Activated CD4-positive, alpha-beta T cell treated with anti-CD3 and anti-CD28 coated beads, Interleukin-2, amount 50 U/mL, for 48 hours (primary cell): ENCODE measurements at regions not wholly inside any gene's neighbourhood (a gene's known extent, or its start where the extent isn't known, plus 50 kb on each side); places are given as distances from the start of the nearest gene placed in this dataset.

Experiments used
- DNase-seq, 2 experiments: peaks; one replicate each; pipeline ENCODE4 v3.0.0-alpha.2; 2020

GRCh38 chr2:128783193-128783671 is 464.6 kb upstream of the HS6ST1 start:
- no peak for DNase-seq

- DNase-seq, result no peak
Measured at GRCh38 chr2:128783896-128784295, 465.2 kb upstream of the HS6ST1 start.

DNA sequence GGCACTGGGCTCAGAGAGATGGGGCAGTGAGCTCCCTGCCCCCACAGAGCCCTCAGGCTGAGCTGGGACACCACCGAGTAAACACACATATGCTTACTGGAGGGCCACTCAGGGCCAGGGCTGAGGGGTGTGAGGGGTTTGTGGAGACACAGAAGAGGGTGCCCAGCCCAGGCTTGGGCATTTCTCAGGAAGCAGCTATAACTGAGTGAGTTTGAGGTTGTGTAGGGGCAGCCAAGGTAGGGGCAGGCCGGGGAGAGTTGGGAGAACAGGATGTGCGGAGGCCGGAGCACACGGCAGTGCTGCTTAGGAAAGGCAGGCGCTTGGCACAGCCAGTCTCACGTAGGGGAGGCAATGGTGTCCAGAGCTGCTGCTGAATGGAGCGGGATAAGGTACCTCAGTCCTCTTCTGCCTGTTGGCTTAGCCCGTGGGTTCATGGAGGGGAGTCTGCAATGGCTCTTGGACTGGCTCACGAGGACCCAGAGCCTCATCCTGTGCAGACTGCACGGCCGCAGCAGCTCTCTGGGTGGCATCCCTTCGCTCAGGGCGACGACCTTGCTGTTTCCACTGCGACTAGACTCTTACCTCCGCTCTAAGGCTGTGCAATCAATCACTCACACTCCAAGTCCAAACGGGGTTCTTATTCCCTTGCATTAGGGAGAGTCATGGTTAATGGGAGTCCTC is 466.1 kb upstream of the HS6ST1 start:
- DNase-seq, result no peak

- no peak for DNase-seq
Measured at GRCh38 chr2:128786316-128786715, 467.6 kb upstream of the HS6ST1 start.

DNA sequence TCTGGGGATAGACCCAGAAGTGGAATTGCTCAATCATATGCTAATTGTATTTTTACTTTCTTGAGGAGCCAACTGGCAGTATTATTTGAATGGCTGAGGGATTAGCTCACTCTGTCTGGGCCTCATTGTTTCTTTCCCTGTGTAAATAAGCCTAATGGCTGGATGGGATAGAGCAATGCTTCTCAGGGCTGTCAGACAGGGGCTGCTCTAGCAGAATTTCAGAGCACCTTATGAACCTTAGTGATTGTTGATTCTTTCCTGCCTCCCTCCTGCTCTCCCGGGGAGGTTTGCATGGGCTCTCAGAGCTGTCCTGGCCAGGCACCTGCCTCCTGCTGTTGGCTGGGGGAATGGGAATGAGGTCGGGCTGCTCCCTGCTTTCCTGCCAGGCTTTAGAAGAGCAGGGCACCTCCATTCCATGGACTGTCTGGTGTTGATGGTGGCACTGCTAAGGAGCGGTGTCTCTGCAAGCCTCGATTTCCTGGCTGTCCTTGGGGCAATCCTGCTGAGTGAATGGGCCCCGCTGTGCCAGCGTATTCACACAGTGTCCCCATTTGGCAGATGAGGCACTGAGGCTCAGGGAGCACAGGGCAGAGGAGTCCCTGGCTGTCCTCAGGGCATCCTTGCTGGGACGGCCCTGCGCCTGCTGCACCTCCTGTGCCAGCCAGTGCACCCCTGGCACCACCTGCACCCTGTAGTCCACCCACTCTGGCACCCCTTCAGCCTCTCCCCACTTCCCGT is 468.2 kb upstream of the HS6ST1 start:
- no peak for DNase-seq

DNA sequence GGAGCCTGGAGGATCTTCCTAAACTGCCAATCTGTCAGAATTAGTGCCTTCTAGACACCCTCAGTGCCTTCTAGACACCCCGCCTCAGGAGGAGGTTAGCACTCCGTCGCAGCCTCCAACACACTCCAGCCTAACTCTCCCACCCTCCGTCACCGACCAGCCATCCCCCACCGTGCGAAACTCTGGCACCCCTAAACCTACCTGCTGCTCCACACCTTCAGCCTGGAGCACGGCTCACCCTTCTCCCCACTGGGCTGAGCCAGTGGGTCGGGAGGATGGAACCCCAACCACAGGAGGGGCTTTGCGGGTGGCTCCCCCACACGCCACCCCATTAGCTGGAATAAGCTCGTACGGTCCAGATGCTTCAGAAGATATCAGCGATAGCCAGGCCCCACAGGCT is 468.9 kb upstream of the HS6ST1 start:
- no peak for DNase-seq

DNA sequence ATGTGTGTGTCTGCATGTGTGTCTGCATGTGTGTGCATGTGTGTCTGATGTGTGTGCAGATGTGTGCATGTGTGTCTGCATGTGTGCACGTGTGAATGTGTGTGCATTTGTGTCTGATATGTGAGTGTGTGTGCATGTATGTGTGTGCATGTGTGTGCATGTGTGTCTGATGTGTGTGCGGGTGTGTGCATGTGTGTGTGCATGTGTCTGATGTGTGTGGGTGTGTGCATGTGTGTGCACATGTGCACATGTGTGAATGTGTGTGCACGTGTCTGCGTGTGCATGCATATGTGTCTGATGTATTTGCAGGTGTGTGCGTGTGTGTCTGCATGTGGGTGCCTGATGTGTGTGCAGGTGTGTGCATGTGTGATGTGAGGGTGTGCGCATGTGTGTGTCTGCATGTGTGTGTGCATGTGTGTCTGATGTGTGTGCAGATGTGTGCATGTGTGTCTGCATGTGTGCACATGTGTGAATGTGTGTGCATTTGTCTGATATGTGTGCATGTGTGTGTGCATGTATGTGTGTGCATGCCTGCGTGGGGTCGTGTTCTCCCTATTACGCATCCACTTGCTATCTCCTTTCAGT is 470.1 kb upstream of the HS6ST1 start:
- DNase-seq, result no peak

DNA sequence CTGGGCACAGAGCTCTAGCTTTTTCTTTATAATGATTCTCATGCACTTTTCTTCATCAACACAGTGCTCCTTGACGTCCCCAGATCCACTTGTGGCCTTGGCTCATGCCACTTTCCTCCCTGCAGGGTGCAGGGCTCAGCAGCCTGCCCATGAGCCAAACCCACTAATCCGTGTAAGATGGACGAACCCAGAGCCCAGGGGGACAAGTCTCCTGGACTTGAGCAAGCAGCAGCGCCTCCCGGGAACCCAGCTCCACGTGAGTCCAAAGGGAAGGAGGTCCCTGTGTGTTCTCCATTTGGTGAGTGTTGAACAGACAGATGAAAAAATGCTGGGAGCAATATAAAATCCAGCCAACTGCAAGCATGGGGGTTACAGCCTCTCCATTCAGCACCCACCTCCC is 470.6 kb upstream of the HS6ST1 start:
- no peak for DNase-seq

DNA sequence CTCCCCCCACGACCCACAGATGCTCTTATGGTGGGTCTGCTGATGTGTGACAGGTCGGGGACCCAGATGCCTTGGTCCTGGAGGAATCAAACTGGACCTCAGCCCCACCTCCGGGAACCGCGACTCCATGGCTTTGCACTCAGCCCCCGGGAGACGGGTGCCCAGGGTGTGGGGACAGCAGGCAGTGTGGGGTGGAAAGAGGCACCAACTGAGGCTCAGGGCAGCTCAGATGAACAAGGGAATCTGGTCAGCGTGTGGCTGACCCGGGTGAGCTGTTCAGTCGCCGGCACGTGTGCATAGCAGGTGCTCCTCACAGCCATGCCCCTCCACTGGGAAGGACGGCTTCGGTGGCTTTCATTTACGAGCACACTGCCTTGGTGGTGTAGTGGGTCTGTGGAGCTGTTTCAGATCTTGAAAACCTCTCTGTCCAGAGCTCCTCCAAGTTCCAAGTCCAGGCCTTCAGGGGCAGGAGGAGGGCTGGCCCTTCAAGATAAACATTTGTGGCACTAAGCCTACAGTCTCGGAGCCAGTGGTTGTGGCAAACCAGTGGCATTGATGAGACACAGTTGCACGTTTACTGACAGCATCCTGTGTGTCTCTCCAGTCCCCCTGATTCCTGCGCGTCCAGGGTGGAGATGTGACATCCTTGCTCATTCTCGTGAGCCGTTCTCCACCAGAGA is 471.2 kb upstream of the HS6ST1 start:
- no peak for DNase-seq

DNA sequence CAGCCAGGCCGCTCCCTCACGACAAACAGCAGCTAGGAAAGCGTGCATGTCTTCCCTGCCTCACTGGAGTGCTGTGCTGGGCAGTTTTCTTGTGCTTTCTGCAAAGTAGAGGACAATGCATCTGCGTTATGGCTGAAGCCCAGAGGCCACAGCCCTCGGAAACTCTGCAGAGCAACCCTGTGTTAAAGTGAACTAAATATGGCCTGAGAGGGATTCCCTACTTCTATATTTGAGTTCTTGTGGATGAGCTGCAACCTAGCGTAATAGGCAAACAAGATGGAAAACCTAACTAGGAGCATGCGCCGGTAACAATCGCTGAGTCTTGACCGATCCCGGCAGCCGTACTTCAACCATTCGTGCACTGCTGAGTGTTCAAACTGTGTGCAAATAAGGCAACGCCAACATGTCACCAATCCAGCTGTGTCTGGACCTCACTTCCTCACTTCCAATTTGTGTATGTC is 471.9 kb upstream of the HS6ST1 start:
- no peak for DNase-seq

- DNase-seq, result no peak
Measured at GRCh38 chr2:128791120-128791984, 472.7 kb upstream of the HS6ST1 start.

DNA sequence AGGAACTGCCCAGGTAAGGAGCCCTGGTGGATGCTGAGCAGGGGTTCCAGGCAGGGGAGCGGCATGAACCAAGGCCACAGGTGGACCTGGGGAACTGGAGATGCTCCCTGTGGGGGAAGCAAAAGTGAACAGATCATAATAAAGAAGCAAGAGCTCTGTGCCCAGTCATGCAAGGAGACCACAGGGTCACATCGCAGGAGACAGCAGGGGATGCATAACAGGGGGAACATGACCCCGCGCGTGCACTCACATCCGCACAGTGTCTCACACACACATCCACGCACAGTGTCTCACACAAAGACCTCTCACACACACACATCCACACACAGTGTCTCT is 473.3 kb upstream of the HS6ST1 start:
- DNase-seq, result no peak

GRCh38 chr2:128792476-128793054 is 473.9 kb upstream of the HS6ST1 start:
- no peak for DNase-seq

DNA sequence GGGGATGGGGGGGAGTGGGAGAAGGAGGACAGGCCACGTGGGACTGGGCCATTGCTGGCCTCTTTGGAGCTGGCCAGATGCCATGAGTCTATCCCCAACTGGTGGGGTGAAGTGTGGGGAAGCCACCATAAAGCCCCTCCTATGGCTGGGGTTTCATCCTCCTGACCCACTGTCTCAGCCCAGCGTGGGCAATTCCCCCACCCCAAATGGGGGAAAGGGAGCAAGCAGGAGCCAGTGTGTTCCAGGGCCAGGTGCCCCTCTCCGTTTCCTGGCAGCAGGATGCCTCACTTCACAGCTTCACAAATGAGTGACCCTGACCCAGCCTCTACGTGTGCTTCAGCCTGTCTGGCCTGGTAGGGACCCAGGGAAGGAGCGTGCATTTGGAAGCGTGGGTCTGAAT is 474.7 kb upstream of the HS6ST1 start:
- no peak for DNase-seq

- no peak for DNase-seq
Measured at GRCh38 chr2:128794285-128794684, 475.6 kb upstream of the HS6ST1 start.

DNA sequence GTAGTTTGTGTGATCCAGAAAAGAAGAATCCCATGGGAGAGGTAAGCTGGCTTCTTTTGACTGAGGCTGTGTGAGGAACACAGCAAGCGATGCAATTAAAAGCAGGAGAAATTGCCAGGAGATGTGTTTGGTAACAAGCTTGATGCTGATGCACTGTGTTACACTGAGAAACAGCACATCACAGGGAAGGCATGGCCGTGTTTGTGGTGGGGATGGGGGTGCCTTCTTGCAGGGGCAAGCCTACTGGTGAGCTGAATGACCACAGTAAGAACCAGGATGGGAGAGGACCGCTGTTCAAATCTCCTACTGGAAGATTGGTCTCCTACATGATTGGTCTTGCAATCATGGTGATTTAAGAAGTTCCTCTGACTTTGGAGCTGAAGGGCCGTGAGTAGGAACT is 477.7 kb upstream of the HS6ST1 start:
- DNase-seq, result no peak

DNA sequence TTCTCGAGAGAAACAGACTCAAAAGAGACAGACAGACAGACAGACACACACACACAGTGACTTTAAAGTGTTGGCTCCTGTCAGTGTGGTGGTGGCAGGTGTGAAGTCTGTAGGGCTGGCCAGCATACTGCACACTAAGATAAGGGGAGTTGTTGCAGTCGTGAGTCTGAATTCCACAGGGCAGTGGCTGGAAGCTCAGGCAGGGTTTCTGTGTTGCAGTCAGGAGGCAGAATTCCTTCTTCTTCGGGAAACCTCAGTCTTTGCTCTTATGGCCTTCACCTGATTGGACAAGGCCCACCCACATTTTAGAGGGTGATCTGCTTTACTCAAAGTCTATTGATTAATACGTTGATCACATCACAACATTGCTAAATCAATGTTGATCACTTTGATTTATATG is 478.4 kb upstream of the HS6ST1 start:
- DNase-seq, result no peak

GRCh38 chr2:128797533-128797932 is 478.9 kb upstream of the HS6ST1 start:
- DNase-seq, result no peak

DNA sequence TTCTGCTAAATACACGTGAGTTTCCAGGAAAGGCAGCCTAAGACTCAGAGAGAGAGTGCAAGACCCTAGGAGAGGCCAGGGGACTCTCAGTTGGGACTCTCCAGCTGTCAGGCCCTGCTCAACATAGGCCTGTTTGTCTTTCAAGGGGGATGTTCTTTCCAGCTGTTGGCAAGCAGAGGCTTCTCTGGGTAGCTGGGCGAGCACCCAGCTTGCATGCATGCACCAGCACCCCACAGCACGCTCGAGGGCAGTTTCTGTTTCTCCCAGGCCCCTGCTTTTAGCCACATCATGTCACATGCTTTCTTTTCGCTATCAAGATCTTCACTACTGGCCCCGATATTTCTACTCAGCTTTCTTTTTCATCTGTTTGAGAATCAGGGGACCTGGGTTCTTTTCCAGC is 479.3 kb upstream of the HS6ST1 start:
- no peak for DNase-seq

DNA sequence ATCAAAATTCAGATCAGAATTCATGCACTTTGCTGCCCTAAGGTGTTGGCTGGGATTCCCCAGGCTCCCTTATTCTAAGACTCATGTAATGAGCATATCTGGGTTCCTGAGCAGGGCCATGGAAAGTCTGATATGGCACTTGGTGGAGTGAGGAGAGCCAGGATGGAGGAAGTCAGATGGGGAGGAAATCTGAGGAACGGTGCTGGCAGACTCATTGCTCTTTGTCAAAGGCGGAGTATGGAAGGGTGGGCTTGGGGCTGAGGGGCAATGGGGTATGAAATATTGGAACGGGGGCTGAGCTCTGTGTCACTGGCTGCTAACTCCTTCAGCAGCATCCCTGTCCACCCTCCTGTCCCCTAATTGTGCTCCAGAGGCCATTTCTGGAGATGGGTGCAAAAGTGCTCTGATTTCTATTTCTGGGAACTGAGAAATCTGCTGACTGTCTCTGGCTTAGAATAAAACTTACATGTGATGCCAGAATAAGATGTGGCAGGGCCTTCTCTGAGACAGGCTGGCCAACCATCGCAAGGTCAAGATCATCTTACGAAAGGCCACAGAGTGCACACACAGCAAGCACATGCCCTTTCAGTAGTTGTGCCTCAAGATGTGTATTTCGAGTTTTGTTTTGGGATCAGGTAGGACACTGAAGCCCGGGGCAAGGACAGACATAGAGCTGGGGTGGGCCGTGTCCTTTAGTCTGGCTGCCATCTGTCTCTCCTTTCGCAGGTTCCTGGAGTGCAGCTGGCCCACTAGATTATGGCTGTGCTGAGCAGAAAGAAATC is 480.0 kb upstream of the HS6ST1 start:
- DNase-seq, result no peak

GRCh38 chr2:128799284-128799552 is 480.6 kb upstream of the HS6ST1 start:
- no peak for DNase-seq

GRCh38 chr2:128799730-128800129 is 481.1 kb upstream of the HS6ST1 start:
- DNase-seq, result no peak
